GM23338 (cell line): ENCODE measurements at regions not wholly inside any gene's neighbourhood (a gene's known extent, or its start where the extent isn't known, plus 50 kb on each side); places are given as distances from the start of the nearest gene placed in this dataset.
"Not testable (repeated sequence)": the region's sequence is repeated elsewhere in the genome, so short reads cannot be mapped to it uniquely, and the experiment has no call there.

Experiments
- ATAC-seq: fragments of 200-7000 bp; cut with Tn5 transposase; 3 replicates; pipeline ENCODE4 v1.9.1; 2020
- DNase-seq: peaks from one replicate; pipeline ENCODE4 v3.0.0-alpha.2; 2015; ENCODE audit warnings: low spot score
- H2AFZ ChIP-seq: fragments of 200-600 bp; sonication (generic); 2 replicates; pipeline ENCODE4 v1.8.0; 2016; ENCODE audit warnings: antibody characterized with exemption, mild to moderate bottlenecking, moderate library complexity
- H3F3A ChIP-seq: fragments of 200-600 bp; sonication (generic); replicated peaks from 2 replicates; pipeline ENCODE4 v1.8.0; 2017; ENCODE audit warnings: antibody characterized with exemption, mixed run types, low read depth
- H3K27ac ChIP-seq: fragments of 200-600 bp; sonication (generic); 2 replicates; pipeline ENCODE4 v1.6.1; 2016; ENCODE audit warnings: low read depth
- H3K27me3 ChIP-seq: fragments of 200-600 bp; sonication (generic); 2 replicates; pipeline ENCODE4 v1.8.0; 2016; ENCODE audit warnings: mild to moderate bottlenecking, mixed run types, moderate library complexity; ENCODE audit not compliant: insufficient read depth
- H3K36me3 ChIP-seq: fragments of 200-600 bp; sonication (generic); 2 replicates; pipeline ENCODE4 v1.8.0; 2016; ENCODE audit warnings: mild to moderate bottlenecking; ENCODE audit not compliant: insufficient read depth
- H3K4me1 ChIP-seq: fragments of 200-600 bp; sonication (generic); 2 replicates; pipeline ENCODE4 v1.8.0; 2016; ENCODE audit warnings: mild to moderate bottlenecking, moderate library complexity; ENCODE audit not compliant: insufficient read depth
- H3K4me2 ChIP-seq: fragments of 200-600 bp; sonication (generic); 2 replicates; pipeline ENCODE4 v1.7.1; 2017; ENCODE audit warnings: mixed run types
- H3K4me3 ChIP-seq: fragments of 200-600 bp; sonication (generic); 2 replicates; pipeline ENCODE4 v1.6.1; 2016; ENCODE audit warnings: mixed run types
- H3K79me2 ChIP-seq: fragments of 200-600 bp; sonication (generic); replicated peaks from 2 replicates; pipeline ENCODE4 v1.8.0; 2017; ENCODE audit warnings: mild to moderate bottlenecking; ENCODE audit not compliant: insufficient read depth
- H3K9me2 ChIP-seq: fragments of 200-600 bp; sonication (generic); 2 replicates; pipeline ENCODE4 v1.8.0; 2017; ENCODE audit not compliant: insufficient read depth
- H4K20me1 ChIP-seq: fragments of 200-600 bp; sonication (generic); replicated peaks from 2 replicates; pipeline ENCODE4 v1.8.0; 2017; ENCODE audit warnings: mild to moderate bottlenecking; ENCODE audit not compliant: insufficient read depth
- H3K27ac Mint-ChIP-seq: 2 replicates; pipeline ENCODE4 v1.8.0; 2020; ENCODE audit warnings: inconsistent platforms, mild to moderate bottlenecking, moderate library complexity, mixed read lengths
- H3K27me3 Mint-ChIP-seq: 3 replicates; pipeline ENCODE4 v1.8.0; 2022; ENCODE audit warnings: low read depth, mild to moderate bottlenecking, moderate library complexity, mixed read lengths, inconsistent platforms; ENCODE audit not compliant: insufficient read depth, poor library complexity
- H3K36me3 Mint-ChIP-seq: 3 replicates; pipeline ENCODE4 v1.8.0; 2021; ENCODE audit warnings: low read depth, mild to moderate bottlenecking, inconsistent platforms, moderate library complexity, mixed read lengths
- H3K4me1 Mint-ChIP-seq: 3 replicates; pipeline ENCODE4 v1.8.0; 2020; ENCODE audit warnings: mild to moderate bottlenecking, inconsistent platforms, mixed read lengths
- H3K4me3 Mint-ChIP-seq: 3 replicates; pipeline ENCODE4 v1.8.0; 2021; ENCODE audit warnings: moderate library complexity, mild to moderate bottlenecking, inconsistent platforms, mixed read lengths
- H3K9me3 Mint-ChIP-seq: 3 replicates; pipeline ENCODE4 v1.8.0; 2020; ENCODE audit warnings: moderate library complexity, mild to moderate bottlenecking, inconsistent platforms, mixed read lengths
- TF ChIP-seq, protein P1 (sequence below), 2 experiments: fragments of 200-600 bp in 1 of 2; sonication (generic) in 1 of 2; conservative IDR thresholded peaks; 2 replicates each; pipeline versions ENCODE4 v1.5.1 to v1.6.1; 2016 to 2017; ENCODE audit warnings: antibody characterized with exemption in 2 of 2, low read depth in 2 of 2, mild to moderate bottlenecking in 2 of 2, moderate library complexity in 1 of 2

DNA sequence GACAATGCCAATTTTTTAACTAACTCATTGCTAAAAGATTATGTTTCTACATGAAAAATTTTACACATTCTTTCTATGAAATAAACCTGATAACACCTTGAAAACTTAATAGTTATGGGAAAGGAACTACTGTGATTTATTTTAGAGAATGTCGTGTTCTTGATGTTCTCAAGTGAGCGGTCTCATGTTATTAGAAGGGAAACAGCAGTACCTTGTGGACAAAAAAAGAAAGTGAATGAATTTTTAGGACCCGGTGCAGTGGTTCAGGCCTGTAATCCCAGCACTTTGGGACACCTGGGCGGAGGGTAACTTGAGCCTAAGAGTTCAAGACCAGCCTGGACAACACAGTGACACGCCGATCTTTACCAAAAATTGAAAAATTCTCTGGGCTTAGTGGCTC lies 908.5 kb upstream of the DEFB115 start:
- H2AFZ ChIP-seq, H3K4me1 ChIP-seq, ATAC-seq, H3K36me3 ChIP-seq, H3K27ac Mint-ChIP-seq, H3K36me3 Mint-ChIP-seq, H3K27me3 Mint-ChIP-seq, H4K20me1 ChIP-seq, H3K4me1 Mint-ChIP-seq, H3K79me2 ChIP-seq, H3K27ac ChIP-seq, H3K9me2 ChIP-seq, H3F3A ChIP-seq, H3K27me3 ChIP-seq, H3K4me2 ChIP-seq, H3K4me3 Mint-ChIP-seq, H3K4me3 ChIP-seq: not testable (repeated sequence)
- DNase-seq = peak; percentile 24
- peaks cover 26% of the 10 kb centered on the region for H3K9me3 Mint-ChIP-seq
- TF ChIP-seq, protein P1, sequence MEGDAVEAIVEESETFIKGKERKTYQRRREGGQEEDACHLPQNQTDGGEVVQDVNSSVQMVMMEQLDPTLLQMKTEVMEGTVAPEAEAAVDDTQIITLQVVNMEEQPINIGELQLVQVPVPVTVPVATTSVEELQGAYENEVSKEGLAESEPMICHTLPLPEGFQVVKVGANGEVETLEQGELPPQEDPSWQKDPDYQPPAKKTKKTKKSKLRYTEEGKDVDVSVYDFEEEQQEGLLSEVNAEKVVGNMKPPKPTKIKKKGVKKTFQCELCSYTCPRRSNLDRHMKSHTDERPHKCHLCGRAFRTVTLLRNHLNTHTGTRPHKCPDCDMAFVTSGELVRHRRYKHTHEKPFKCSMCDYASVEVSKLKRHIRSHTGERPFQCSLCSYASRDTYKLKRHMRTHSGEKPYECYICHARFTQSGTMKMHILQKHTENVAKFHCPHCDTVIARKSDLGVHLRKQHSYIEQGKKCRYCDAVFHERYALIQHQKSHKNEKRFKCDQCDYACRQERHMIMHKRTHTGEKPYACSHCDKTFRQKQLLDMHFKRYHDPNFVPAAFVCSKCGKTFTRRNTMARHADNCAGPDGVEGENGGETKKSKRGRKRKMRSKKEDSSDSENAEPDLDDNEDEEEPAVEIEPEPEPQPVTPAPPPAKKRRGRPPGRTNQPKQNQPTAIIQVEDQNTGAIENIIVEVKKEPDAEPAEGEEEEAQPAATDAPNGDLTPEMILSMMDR (conservative IDR thresholded peaks at IDR 0.05; ENCODE audit: low read depth in 2 of 2) = peak in 1 of 2 experiments; percentile 41; a peak in 3 of 4 replicates

DNA sequence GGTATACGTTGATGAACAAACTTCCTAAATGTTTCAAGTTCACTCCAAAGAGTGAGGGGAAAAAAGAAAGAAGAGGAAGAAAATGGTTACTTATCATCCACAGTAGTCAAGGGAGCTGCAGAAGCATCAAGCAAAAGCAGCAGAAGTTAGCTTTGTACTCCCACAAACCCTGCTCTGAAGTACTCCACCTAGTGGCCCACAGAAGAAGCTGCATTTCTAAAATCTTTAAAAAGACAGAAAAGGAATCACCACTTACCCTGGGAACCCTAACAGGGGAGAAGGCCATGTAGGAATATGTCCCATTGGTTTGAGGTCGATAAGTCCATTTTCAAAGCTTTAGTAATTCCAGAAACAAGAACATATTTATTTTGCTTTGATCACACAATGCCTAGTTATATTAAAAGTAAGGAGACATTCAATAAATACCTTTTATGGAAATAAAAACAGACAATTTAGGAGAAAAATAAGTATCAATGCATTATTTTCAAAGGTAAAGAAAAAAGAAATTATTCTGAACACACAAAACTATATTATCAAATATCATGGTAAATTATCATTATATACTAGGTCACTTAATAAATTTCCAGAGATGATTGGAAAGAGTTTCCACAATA lies 900.5 kb upstream of the DEFB115 start:
- ATAC-seq, H3F3A ChIP-seq: not testable (repeated sequence)
- peaks cover 37% of the 10 kb centered on the region for H3K9me3 Mint-ChIP-seq

GRCh38 chr20:30361756-30362155 lies 895.7 kb upstream of the DEFB115 start:
- not testable (repeated sequence) for H3F3A ChIP-seq, H3K27me3 ChIP-seq, H3K4me3 Mint-ChIP-seq, H3K4me3 ChIP-seq, ATAC-seq, H3K27me3 Mint-ChIP-seq, H3K9me2 ChIP-seq, H2AFZ ChIP-seq, DNase-seq, H3K4me1 Mint-ChIP-seq, H3K4me1 ChIP-seq, H3K79me2 ChIP-seq, H3K36me3 ChIP-seq, H4K20me1 ChIP-seq, H3K27ac ChIP-seq, H3K4me2 ChIP-seq, H3K36me3 Mint-ChIP-seq, H3K27ac Mint-ChIP-seq
- peaks cover 40% of the 10 kb centered on the region for H3K9me3 Mint-ChIP-seq

More for the DNA sequence above, 900.5 kb upstream of the DEFB115 start:
- not testable (repeated sequence) for H3K4me3 Mint-ChIP-seq, H2AFZ ChIP-seq, H3K9me2 ChIP-seq, H3K4me2 ChIP-seq, H3K79me2 ChIP-seq, H3K36me3 ChIP-seq, H4K20me1 ChIP-seq, H3K4me1 Mint-ChIP-seq, H3K4me3 ChIP-seq, H3K27ac Mint-ChIP-seq, H3K27ac ChIP-seq, H3K27me3 Mint-ChIP-seq, H3K4me1 ChIP-seq, H3K27me3 ChIP-seq, H3K36me3 Mint-ChIP-seq
- DNase-seq = peak; percentile 44
- TF ChIP-seq, protein P1 (conservative IDR thresholded peaks at IDR 0.05; ENCODE audit: low read depth in 2 of 2) = peak; percentile 48 to 70

DNA sequence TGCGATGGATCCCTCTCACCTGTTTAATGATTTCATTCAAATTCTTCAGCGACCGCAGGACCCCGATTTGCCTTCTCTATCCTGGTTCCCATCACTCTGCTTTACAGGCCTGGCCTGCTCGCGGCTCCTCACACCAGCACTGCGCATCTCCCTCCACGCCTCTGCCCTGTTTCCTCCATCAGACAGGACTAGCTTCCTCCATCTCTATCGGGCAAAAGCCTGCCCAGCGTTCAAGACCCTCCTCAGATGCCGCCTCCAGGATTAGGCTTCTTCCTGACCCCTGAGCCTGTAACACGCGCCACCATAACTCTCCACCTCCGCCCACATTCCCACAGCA lies 881.1 kb upstream of the DEFB115 start:
- peak overlapping the region; percentile 82 for H3K4me2 ChIP-seq
- not testable (repeated sequence) for H3K27me3 Mint-ChIP-seq, H3K4me1 Mint-ChIP-seq, H3F3A ChIP-seq, H3K4me1 ChIP-seq, ATAC-seq, H3K27ac Mint-ChIP-seq, H3K36me3 ChIP-seq, H3K36me3 Mint-ChIP-seq, H3K9me3 Mint-ChIP-seq, H4K20me1 ChIP-seq, H3K79me2 ChIP-seq, H3K9me2 ChIP-seq, DNase-seq, H3K27ac ChIP-seq
- peak overlapping the region; percentile 60 for H3K4me3 Mint-ChIP-seq
- peaks cover 10% of the 10 kb centered on the region; the same call in 1 of the 2 replicates for H3K27me3 ChIP-seq
- H3K4me3 ChIP-seq = peak overlapping the region; percentile 95
- H2AFZ ChIP-seq = peak overlapping the region; percentile 81; the same call in 1 of the 2 replicates
